ENCODE measurements at regions not wholly inside any gene's neighbourhood (a gene's known extent, or its start where the extent isn't known, plus 50 kb on each side); places are given as distances from the start of the nearest gene placed in this dataset.

GRCh38 chr3:76889911-76890310, 150.0 kb upstream of the ROBO2 start:
- Histone ChIP-seq H3K4me3 (no peak overlapping the region), H3K9me3 (no peaks in the 10 kb centered on the region), H3K4me1 (no peaks in the 10 kb centered on the region), H3K27ac (replicated peaks in 1 of 4) (no peak overlapping the region), H3K36me3 (no peaks in the 10 kb centered on the region), H3K27me3 (no peaks in the 10 kb centered on the region)
- WGBS, result 77% methylated on average over 6 of the region's 6 CpGs
- no peak for TF ChIP-seq POLR2AphosphoS5 (IDR thresholded peaks at IDR 0.05)
- no peak for TF ChIP-seq CTCF (IDR thresholded peaks at IDR 0.05)
- TF ChIP-seq POLR2A (IDR thresholded peaks at IDR 0.05; ENCODE audit: low read depth), result no peak
- TF ChIP-seq EP300 (IDR thresholded peaks at IDR 0.05), result no peak
- intact Hi-C loops (cut with DNase I), result no loop called here
- DNase-seq (ENCODE audit: extremely low spot score), result no peak

- no peak for DNase-seq (ENCODE audit: extremely low spot score)
- TF ChIP-seq EP300 (IDR thresholded peaks at IDR 0.05) (no peak), POLR2AphosphoS5 (IDR thresholded peaks at IDR 0.05) (no peak), CTCF (IDR thresholded peaks at IDR 0.05) (no peak), POLR2A (IDR thresholded peaks at IDR 0.05; ENCODE audit: low read depth) (no peak)
- Histone ChIP-seq H3K36me3 (no peaks in the 10 kb centered on the region), H3K27me3 (no peaks in the 10 kb centered on the region), H3K4me3 (no peak overlapping the region), H3K27ac (replicated peaks in 1 of 4) (no peak overlapping the region), H3K4me1 (no peaks in the 10 kb centered on the region), H3K9me3 (no peaks in the 10 kb centered on the region)
- intact Hi-C loops (cut with DNase I), result no loop called here
- WGBS, result 64% methylated on average over 2 of the region's 2 CpGs
Measured at GRCh38 chr3:76897076-76897475, 142.8 kb upstream of the ROBO2 start.

- WGBS, result 78% methylated on average over 2 of the region's 2 CpGs
- H3K36me3 ChIP-seq, result no peaks in the 10 kb centered on the region
- H3K4me3 ChIP-seq, result no peak overlapping the region
- H3K27me3 ChIP-seq, result no peaks in the 10 kb centered on the region
- no peaks in the 10 kb centered on the region for H3K4me1 ChIP-seq
- TF ChIP-seq EP300 (IDR thresholded peaks at IDR 0.05) (no peak), POLR2AphosphoS5 (IDR thresholded peaks at IDR 0.05) (no peak), CTCF (IDR thresholded peaks at IDR 0.05) (no peak), POLR2A (IDR thresholded peaks at IDR 0.05; ENCODE audit: low read depth) (no peak)
- intact Hi-C loops (cut with DNase I), result no loop called here
- H3K27ac ChIP-seq (replicated peaks in 1 of 4), result no peak overlapping the region
- H3K9me3 ChIP-seq, result no peaks in the 10 kb centered on the region
- no peak for DNase-seq (ENCODE audit: extremely low spot score)
Measured at GRCh38 chr3:76900596-76900995, 139.3 kb upstream of the ROBO2 start.

GRCh38 chr3:76908156-76908555, 131.7 kb upstream of the ROBO2 start:
- intact Hi-C loops (cut with DNase I), result no loop called here
- TF ChIP-seq EP300 (IDR thresholded peaks at IDR 0.05), result no peak
- TF ChIP-seq CTCF (IDR thresholded peaks at IDR 0.05), result no peak
- no peak for TF ChIP-seq POLR2AphosphoS5 (IDR thresholded peaks at IDR 0.05)
- no peak for TF ChIP-seq POLR2A (IDR thresholded peaks at IDR 0.05; ENCODE audit: low read depth)
- no peaks in the 10 kb centered on the region for H3K27me3 ChIP-seq
- H3K9me3 ChIP-seq, result no peaks in the 10 kb centered on the region
- H3K36me3 ChIP-seq, result no peaks in the 10 kb centered on the region
- WGBS, result 24% methylated on average over 1 of the region's 1 CpG
- no peaks in the 10 kb centered on the region for H3K4me1 ChIP-seq
- DNase-seq (ENCODE audit: extremely low spot score), result no peak
- H3K27ac ChIP-seq (replicated peaks in 1 of 4), result no peak overlapping the region
- H3K4me3 ChIP-seq, result no peak overlapping the region

- no peak overlapping the region for H3K4me3 ChIP-seq
- no peaks in the 10 kb centered on the region for H3K27me3 ChIP-seq
- WGBS, result 61% methylated on average over 12 of the region's 12 CpGs
- H3K36me3 ChIP-seq, result no peaks in the 10 kb centered on the region
- DNase-seq (ENCODE audit: extremely low spot score), result no peak
- intact Hi-C loops (cut with DNase I), result no loop called here
- TF ChIP-seq EP300 (IDR thresholded peaks at IDR 0.05) (no peak), POLR2AphosphoS5 (IDR thresholded peaks at IDR 0.05) (no peak), CTCF (IDR thresholded peaks at IDR 0.05) (no peak), POLR2A (IDR thresholded peaks at IDR 0.05; ENCODE audit: low read depth) (no peak)
- H3K9me3 ChIP-seq, result no peaks in the 10 kb centered on the region
- H3K27ac ChIP-seq (replicated peaks in 1 of 4), result no peak overlapping the region
- no peaks in the 10 kb centered on the region for H3K4me1 ChIP-seq
Measured at GRCh38 chr3:76912841-76913383, 127.0 kb upstream of the ROBO2 start.

Data from esophagus muscularis mucosa (tissue), 4 donors.